ENCODE measurements at regions not wholly inside any gene's neighbourhood (a gene's known extent, or its start where the extent isn't known, plus 50 kb on each side); places are given as distances from the start of the nearest gene placed in this dataset.

DNA sequence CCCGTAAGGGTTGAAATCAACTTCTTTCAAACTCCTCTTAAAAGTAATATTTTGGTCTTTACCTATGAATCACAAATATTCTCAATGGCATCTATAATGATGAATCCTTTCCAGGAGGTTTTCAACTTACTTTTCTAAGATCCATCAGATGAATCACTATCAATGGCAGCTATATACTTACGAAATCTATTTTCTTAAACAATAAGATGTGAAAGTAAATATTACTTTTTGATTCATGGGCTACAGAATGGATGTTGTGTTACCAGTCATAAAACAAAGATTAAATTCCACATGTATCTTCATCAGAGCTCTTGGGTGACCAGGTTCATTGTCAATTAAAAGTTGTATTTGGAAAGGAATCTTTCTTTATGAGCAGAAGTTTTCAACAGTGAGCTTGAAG is 1877.7 kb upstream of the ACO1 start:
- TF ChIP-seq, protein P1, sequence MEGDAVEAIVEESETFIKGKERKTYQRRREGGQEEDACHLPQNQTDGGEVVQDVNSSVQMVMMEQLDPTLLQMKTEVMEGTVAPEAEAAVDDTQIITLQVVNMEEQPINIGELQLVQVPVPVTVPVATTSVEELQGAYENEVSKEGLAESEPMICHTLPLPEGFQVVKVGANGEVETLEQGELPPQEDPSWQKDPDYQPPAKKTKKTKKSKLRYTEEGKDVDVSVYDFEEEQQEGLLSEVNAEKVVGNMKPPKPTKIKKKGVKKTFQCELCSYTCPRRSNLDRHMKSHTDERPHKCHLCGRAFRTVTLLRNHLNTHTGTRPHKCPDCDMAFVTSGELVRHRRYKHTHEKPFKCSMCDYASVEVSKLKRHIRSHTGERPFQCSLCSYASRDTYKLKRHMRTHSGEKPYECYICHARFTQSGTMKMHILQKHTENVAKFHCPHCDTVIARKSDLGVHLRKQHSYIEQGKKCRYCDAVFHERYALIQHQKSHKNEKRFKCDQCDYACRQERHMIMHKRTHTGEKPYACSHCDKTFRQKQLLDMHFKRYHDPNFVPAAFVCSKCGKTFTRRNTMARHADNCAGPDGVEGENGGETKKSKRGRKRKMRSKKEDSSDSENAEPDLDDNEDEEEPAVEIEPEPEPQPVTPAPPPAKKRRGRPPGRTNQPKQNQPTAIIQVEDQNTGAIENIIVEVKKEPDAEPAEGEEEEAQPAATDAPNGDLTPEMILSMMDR (IDR thresholded peaks at IDR 0.05; ENCODE audit: low read depth, low read length), result no peak
- TF ChIP-seq EZH2phosphoT487 (IDR thresholded peaks at IDR 0.05; ENCODE audit: low read depth), result no peak
